Activated B cell treated with CpG ODN at 0.5 μM for 24 hours (primary cell): ENCODE measurements at regions not wholly inside any gene's neighbourhood (a gene's known extent, or its start where the extent isn't known, plus 50 kb on each side); places are given as distances from the start of the nearest gene placed in this dataset.

Experiments
- ATAC-seq: fragments of 200-7000 bp; cut with Tn5 transposase; one replicate; pipeline ENCODE4 v1.10.0; 2021; ENCODE audit warnings: low read depth, mild to moderate bottlenecking, moderate library complexity
- CTCF ChIA-PET: fragments of 350-600 bp; sonication (Branson Sonifier 250); formaldehyde crosslinking; loops from one replicate; lab custom pipeline; 2021; ENCODE audit warnings: antibody characterized with exemption; lab: Charles Lee
- POLR2A ChIA-PET: fragments of 350-600 bp; sonication (Branson Sonifier 250); formaldehyde crosslinking; loops from one replicate; lab custom pipeline; 2021; ENCODE audit warnings: antibody characterized with exemption; lab: Charles Lee
- DNase-seq: peaks from one replicate; pipeline ENCODE4 v3.0.0; 2022
- H3K27ac Mint-ChIP-seq: one replicate; pipeline ENCODE4 v1.8.0; 2020; ENCODE audit warnings: mixed read lengths
- H3K27me3 Mint-ChIP-seq: one replicate; pipeline ENCODE4 v1.8.0; 2021; ENCODE audit warnings: mixed read lengths
- H3K36me3 Mint-ChIP-seq: one replicate; pipeline ENCODE4 v1.8.0; 2021; ENCODE audit warnings: low read depth, mixed read lengths
- H3K4me1 Mint-ChIP-seq: one replicate; pipeline ENCODE4 v1.8.0; 2021; ENCODE audit warnings: mixed read lengths
- H3K4me3 Mint-ChIP-seq: one replicate; pipeline ENCODE4 v1.8.0; 2020; ENCODE audit warnings: mild to moderate bottlenecking, mixed read lengths
- H3K9me3 Mint-ChIP-seq: one replicate; pipeline ENCODE4 v1.8.0; 2020; ENCODE audit warnings: mixed read lengths
- CTCF ChIP-seq: fragments of 200-600 bp; IDR thresholded peaks from one replicate; pipeline ENCODE4 v1.8.0; 2022; ENCODE audit warnings: antibody characterized with exemption, mild to moderate bottlenecking
- intact Hi-C: fragments of 100-400 bp; cut with micrococcal nuclease; formaldehyde crosslinking; loops from one replicate; pipeline ENCODE4 v1.15.1; 2024

- peak overlapping the region; percentile 3 for H3K4me3 Mint-ChIP-seq
- peaks cover 88% of the 10 kb centered on the region for H3K4me1 Mint-ChIP-seq
- H3K27ac Mint-ChIP-seq = peak overlapping the region; percentile 90
- no peak for TF ChIP-seq CTCF
- peak; percentile 79 for ATAC-seq
- DNase-seq = peak; percentile 23
- H3K27me3 Mint-ChIP-seq = no peaks in the 10 kb centered on the region
- POLR2A ChIA-PET = interaction anchor here (0.6 to 1.4 kb wide), 3 partner anchors 28 to 194 kb away, joined by 3 to 11 read pairs (median 5); no protein-coding TSS in a partner anchor
- no peaks in the 10 kb centered on the region for H3K36me3 Mint-ChIP-seq
- CTCF ChIA-PET = no interaction called here
- H3K9me3 Mint-ChIP-seq = no peaks in the 10 kb centered on the region
- intact Hi-C loops = loop anchor here (2.0 to 10.0 kb wide), 3 partner anchors 16 to 450 kb away; partner anchors contain the start of gene CUL4B
These were observed 120.4 kb downstream of the CT47B1 start for GRCh38 chrX:120755066-120755846.

GRCh38 chrX:120753413-120754251 lies 122.0 kb downstream of the CT47B1 start:
- H3K4me1 Mint-ChIP-seq = peaks cover 93% of the 10 kb centered on the region
- H3K4me3 Mint-ChIP-seq = peak overlapping the region; percentile 44
- H3K27me3 Mint-ChIP-seq = no peaks in the 10 kb centered on the region
- peak overlapping the region; percentile 90 for H3K27ac Mint-ChIP-seq
- intact Hi-C loops = loop anchor here (1.0 to 10.0 kb wide), 6 partner anchors 17 to 449 kb away; partner anchors contain the start of genes C1GALT1C1 and CUL4B
- DNase-seq = peak; percentile 17
- ChIA-PET POLR2A (interaction anchor here (0.6 to 1.3 kb wide), 3 partner anchors 27 to 150 kb away, joined by 6 to 7 read pairs (median 6); partner anchors contain the start of gene MCTS1), CTCF (interaction anchor here (1.5 to 2.0 kb wide), 2 partner anchors 15 to 27 kb away, joined by 5 to 6 read pairs; no protein-coding TSS in a partner anchor)
- H3K9me3 Mint-ChIP-seq = no peaks in the 10 kb centered on the region
- no peak for TF ChIP-seq CTCF
- peak; percentile 31 for ATAC-seq
- H3K36me3 Mint-ChIP-seq = no peaks in the 10 kb centered on the region

GRCh38 chrX:120752431-120753082 lies 122.7 kb upstream of the C1GALT1C1 start:
- CTCF ChIA-PET = interaction anchor here (1.5 to 2.0 kb wide), 2 partner anchors 16 to 26 kb away, joined by 5 to 6 read pairs; no protein-coding TSS in a partner anchor
- Mint-ChIP-seq H3K4me3 (peak overlapping the region; percentile 15), H3K9me3 (no peaks in the 10 kb centered on the region), H3K4me1 (peaks cover 95% of the 10 kb centered on the region), H3K27ac (peak overlapping the region; percentile 90), H3K36me3 (no peaks in the 10 kb centered on the region), H3K27me3 (no peaks in the 10 kb centered on the region)
- DNase-seq (no peak), ATAC-seq (no peak)
- POLR2A ChIA-PET = interaction anchor here (1.0 kb wide), 1 partner anchor 26 kb away, joined by 7 read pairs; no protein-coding TSS in a partner anchor
- TF ChIP-seq CTCF = no peak
- intact Hi-C loops = loop anchor here (1.0 to 10.0 kb wide), 4 partner anchors 26 to 448 kb away; partner anchors contain the start of gene C1GALT1C1

GRCh38 chrX:120751683-120752082 lies 121.8 kb upstream of the C1GALT1C1 start:
- Mint-ChIP-seq H3K36me3 (no peaks in the 10 kb centered on the region), H3K9me3 (no peaks in the 10 kb centered on the region), H3K27ac (peak overlapping the region; percentile 65), H3K27me3 (no peaks in the 10 kb centered on the region), H3K4me1 (peaks cover 92% of the 10 kb centered on the region), H3K4me3 (no peak overlapping the region)
- ChIA-PET CTCF (interaction anchor here (1.5 kb wide), 1 partner anchor 17 kb away, joined by 6 read pairs; no protein-coding TSS in a partner anchor), POLR2A (no interaction called here)
- DNase-seq = no peak
- no peak for ATAC-seq
- TF ChIP-seq CTCF = no peak
- intact Hi-C loops = loop anchor here (2.0 to 10.0 kb wide), 3 partner anchors 25 to 447 kb away; partner anchors contain the start of gene C1GALT1C1
